H1 (cell line): ENCODE measurements at regions not wholly inside any gene's neighbourhood (a gene's known extent, or its start where the extent isn't known, plus 50 kb on each side); places are given as distances from the start of the nearest gene placed in this dataset.
"Not testable (repeated sequence)": the region's sequence is repeated elsewhere in the genome, so short reads cannot be mapped to it uniquely, and the experiment has no call there.

Experiments
- CTCF ChIA-PET: fragments of 300-600 bp; sonication (Branson Sonifier 250); formaldehyde crosslinking; loops from one replicate; lab custom pipeline; 2021; ENCODE audit not compliant: partially characterized antibody; lab: Charles Lee
- POLR2A ChIA-PET: fragments of 300-600 bp; sonication (Branson Sonifier 250); formaldehyde crosslinking; loops from one replicate; lab custom pipeline; 2021; ENCODE audit warnings: inconsistent platforms; ENCODE audit not compliant: partially characterized antibody; lab: Charles Lee
- DNase-seq, 2 experiments: peaks; one replicate each; pipeline versions ENCODE4 v3.0.0 to v3.0.0-alpha.2; 2010 to 2022; ENCODE audit warnings: low spot score in 2 of 2, low read depth in 1 of 2, mixed read lengths in 1 of 2
- FAIRE-seq: peaks from 2 replicates; lab custom pipeline; 2011; peaks lifted over from hg19 to GRCh38; lab: Jason Lieb, UNC
- H2AFZ ChIP-seq: 2 replicates; pipeline ENCODE4 v1.8.1; 2012; ENCODE audit warnings: low read length, inconsistent platforms
- H2AK5ac ChIP-seq: 2 replicates; pipeline ENCODE4 v1.6.1; 2013; ENCODE audit warnings: low read depth, low read length
- H2BK120ac ChIP-seq: replicated peaks from 2 replicates; pipeline ENCODE3; 2013; ENCODE audit warnings: low read depth, low read length, inconsistent platforms
- H2BK12ac ChIP-seq: 2 replicates; pipeline ENCODE4 v1.6.1; 2013; ENCODE audit warnings: low read depth, low read length
- H2BK15ac ChIP-seq: 2 replicates; pipeline ENCODE4 v1.6.1; 2013; ENCODE audit warnings: low read length
- H2BK20ac ChIP-seq: 2 replicates; pipeline ENCODE4 v1.6.1; 2013; ENCODE audit warnings: low read length
- H2BK5ac ChIP-seq: 2 replicates; pipeline ENCODE4 v1.6.1; 2013; ENCODE audit warnings: low read depth, low read length
- H3K14ac ChIP-seq: 2 replicates; pipeline ENCODE4 v1.6.1; 2013; ENCODE audit warnings: inconsistent platforms; ENCODE audit not compliant: insufficient read length
- H3K18ac ChIP-seq: 2 replicates; pipeline ENCODE4 v1.6.1; 2013; ENCODE audit warnings: low read length; ENCODE audit errors: extremely low read depth
- H3K23ac ChIP-seq: 2 replicates; pipeline ENCODE4 v1.6.1; 2013; ENCODE audit warnings: inconsistent platforms; ENCODE audit not compliant: insufficient read length
- H3K23me2 ChIP-seq: 2 replicates; pipeline ENCODE4 v1.6.1; 2013; ENCODE audit warnings: low read depth, low read length
- H3K27ac ChIP-seq: 2 replicates; pipeline ENCODE4 v1.6.1; 2011; ENCODE audit warnings: low read depth, low read length, inconsistent platforms
- H3K27me3 ChIP-seq, 4 experiments: replicated peaks in 1 of 4; 1 replicate in 1 of 4; 2 replicates in 3 of 4; pipeline versions ENCODE4 v1.6.1 to v1.8.1; 2011 to 2013; ENCODE audit warnings: low read length in 3 of 4, mild to moderate bottlenecking in 3 of 4, inconsistent platforms in 2 of 4, mixed read lengths in 2 of 4, moderate library complexity in 1 of 4; ENCODE audit not compliant: control insufficient read depth in 3 of 4, insufficient read depth in 3 of 4; ENCODE audit errors: extremely low read depth in 1 of 4
- H3K36me3 ChIP-seq, 4 experiments: 2 replicates each; pipeline versions ENCODE4 v1.6.1 to v1.8.1; 2011 to 2013; ENCODE audit warnings: mild to moderate bottlenecking in 4 of 4, low read length in 3 of 4, moderate library complexity in 2 of 4, control low read depth in 1 of 4, inconsistent platforms in 1 of 4; ENCODE audit not compliant: insufficient read depth in 4 of 4, control insufficient read depth in 2 of 4
- H3K4ac ChIP-seq: replicated peaks from 2 replicates; pipeline ENCODE3; 2013; ENCODE audit warnings: low read length, low read depth, mixed read lengths, inconsistent platforms; ENCODE audit not compliant: insufficient read length
- H3K4me1 ChIP-seq, 4 experiments: replicated peaks in 1 of 4; 1 replicate in 1 of 4; 2 replicates in 3 of 4; pipeline versions ENCODE4 v1.6.1 to v1.8.1; 2011 to 2013; ENCODE audit warnings: low read length in 3 of 4, inconsistent platforms in 2 of 4, mixed read lengths in 1 of 4; ENCODE audit not compliant: insufficient read depth in 4 of 4, control insufficient read depth in 3 of 4
- H3K4me2 ChIP-seq, 2 experiments: 2 replicates each; pipeline versions ENCODE4 v1.6.1 to v1.8.1; 2011 to 2013; ENCODE audit warnings: low read depth in 2 of 2, low read length in 2 of 2, control low read depth in 1 of 2, inconsistent platforms in 1 of 2, mild to moderate bottlenecking in 1 of 2; ENCODE audit not compliant: insufficient read depth in 1 of 2
- H3K4me3 ChIP-seq, 4 experiments: fragments of 200-600, 300-600 bp in 1 of 4; sonication (generic), shearing (Covaris generic), sonication (Bioruptor Twin) in 1 of 4; 2 replicates each; pipeline versions ENCODE4 v1.5.1 to v1.8.1; 2011 to 2016; ENCODE audit warnings: low read length in 4 of 4, low read depth in 3 of 4, control low read depth in 2 of 4, inconsistent platforms in 2 of 4, mild to moderate bottlenecking in 2 of 4, mixed read lengths in 1 of 4, moderate library complexity in 1 of 4; ENCODE audit not compliant: insufficient read depth in 2 of 4; ENCODE audit errors: extremely low read depth in 1 of 4
- H3K56ac ChIP-seq: replicated peaks from 2 replicates; pipeline ENCODE3; 2013; ENCODE audit warnings: low read depth, mild to moderate bottlenecking, mixed read lengths, low read length, inconsistent platforms; ENCODE audit not compliant: insufficient read length
- H3K79me1 ChIP-seq: 2 replicates; pipeline ENCODE4 v1.6.1; 2013; ENCODE audit warnings: low read depth, low read length, control low read depth
- H3K79me2 ChIP-seq, 2 experiments: 2 replicates each; pipeline versions ENCODE4 v1.6.1 to v1.8.1; 2012 to 2013; ENCODE audit warnings: low read length in 2 of 2, mild to moderate bottlenecking in 2 of 2, inconsistent platforms in 1 of 2; ENCODE audit not compliant: insufficient read depth in 2 of 2, control insufficient read depth in 1 of 2
- H3K9ac ChIP-seq, 4 experiments: replicated peaks in 1 of 4; 1 replicate in 1 of 4; 2 replicates in 3 of 4; pipeline versions ENCODE4 v1.6.1 to v1.8.1; 2011 to 2013; ENCODE audit warnings: low read depth in 3 of 4, low read length in 3 of 4, control low read depth in 2 of 4, mild to moderate bottlenecking in 2 of 4, moderate library complexity in 2 of 4, inconsistent platforms in 1 of 4; ENCODE audit errors: extremely low read depth in 1 of 4
- H3K9me3 ChIP-seq, 2 experiments: 2 replicates each; pipeline versions ENCODE4 v1.6.1 to v1.8.1; 2012 to 2013; ENCODE audit warnings: mild to moderate bottlenecking in 2 of 2, moderate library complexity in 2 of 2, control low read depth in 1 of 2, inconsistent platforms in 1 of 2, low read depth in 1 of 2, low read length in 1 of 2, mixed read lengths in 1 of 2; ENCODE audit not compliant: insufficient read depth in 2 of 2
- H4K20me1 ChIP-seq, 2 experiments: replicated peaks in 1 of 2; 2 replicates each; pipeline versions ENCODE3 to v1.8.1; 2011 to 2013; ENCODE audit warnings: inconsistent platforms in 2 of 2, low read length in 2 of 2, mild to moderate bottlenecking in 1 of 2; ENCODE audit not compliant: insufficient read depth in 2 of 2, control insufficient read depth in 1 of 2
- H4K5ac ChIP-seq: 2 replicates; pipeline ENCODE4 v1.6.1; 2013; ENCODE audit warnings: low read length, low read depth, mixed read lengths, inconsistent platforms; ENCODE audit not compliant: insufficient read length
- H4K8ac ChIP-seq: 2 replicates; pipeline ENCODE4 v1.8.0; 2013; ENCODE audit warnings: mild to moderate bottlenecking, moderate library complexity, low read length, inconsistent platforms; ENCODE audit not compliant: insufficient read depth; ENCODE audit errors: extremely low read depth
- H4K91ac ChIP-seq: replicated peaks from 2 replicates; pipeline ENCODE3; 2013; ENCODE audit warnings: low read length, mixed read lengths, inconsistent platforms; ENCODE audit not compliant: insufficient read length
- WGBS, 2 experiments: shearing (Covaris generic) in 1 of 2; methylation state at CpG; one replicate each; pipeline versions ENCODE4 v1.1.6 to v1.1.7; 2013 to 2015; ENCODE audit warnings: low lambda C conversion rate in 2 of 2, mixed read lengths in 2 of 2, inconsistent platforms in 1 of 2, low coverage in 1 of 2, missing lambda C conversion rate in 1 of 2; ENCODE audit not compliant: insufficient replicate concordance in 2 of 2, insufficient coverage in 1 of 2, insufficient read length in 1 of 2; ENCODE audit errors: extremely low coverage in 1 of 2, missing lambda C conversion rate in 1 of 2; 5-methylcytosine and 5-hydroxymethylcytosine counted together

GRCh38 chr17:30594953-30595371, 117.8 kb downstream of the GOSR1 start:
- H3K36me3 ChIP-seq, H3K56ac ChIP-seq, H3K79me1 ChIP-seq, H2AK5ac ChIP-seq, H2BK15ac ChIP-seq, DNase-seq, H3K4me2 ChIP-seq, H3K4ac ChIP-seq, H3K14ac ChIP-seq, H3K23ac ChIP-seq, H4K20me1 ChIP-seq, POLR2A ChIA-PET, H2BK5ac ChIP-seq, H3K18ac ChIP-seq, H3K23me2 ChIP-seq, H3K27ac ChIP-seq, H2BK12ac ChIP-seq, H3K27me3 ChIP-seq, H2BK20ac ChIP-seq, H3K4me3 ChIP-seq, H2AFZ ChIP-seq, H3K79me2 ChIP-seq, H4K5ac ChIP-seq, H2BK120ac ChIP-seq, H4K8ac ChIP-seq, H3K9me3 ChIP-seq, CTCF ChIA-PET, H4K91ac ChIP-seq, FAIRE-seq, H3K9ac ChIP-seq, H3K4me1 ChIP-seq: not testable (repeated sequence)
- WGBS, 2 experiments = 77% methylated on average over 10 of the region's 10 CpGs; no CpG with 5 or more reads in 1 of the 2 experiments
